Gastrocnemius medialis (tissue), 4 donors: ENCODE measurements at regions not wholly inside any gene's neighbourhood (a gene's known extent, or its start where the extent isn't known, plus 50 kb on each side); places are given as distances from the start of the nearest gene placed in this dataset.

ENCODE experiments used
- ATAC-seq, 2 donors: fragments of 150-250 bp; one replicate each; pipeline ENCODE4 v1.9.1; 2016
- DNase-seq, 2 donors: peaks; one replicate each; pipeline ENCODE4 v3.0.0-alpha.2; 2019
- H3K27ac ChIP-seq, 4 donors: fragments of 200-600 bp; sonication (generic); 1 replicate in 1 of 4; 2 replicates in 3 of 4; pipeline ENCODE4 v1.5.1; 2016 to 2018; ENCODE audit warnings: mild to moderate bottlenecking in 2 of 4, moderate library complexity in 1 of 4
- H3K27me3 ChIP-seq, 3 donors: fragments of 200-600 bp; sonication (generic) in 2 of 3; 1 replicate in 1 of 3; 2 replicates in 2 of 3; pipeline versions ENCODE4 v1.5.1 to v1.6.0; 2016 to 2019; ENCODE audit warnings: mild to moderate bottlenecking in 1 of 3, moderate library complexity in 1 of 3
- H3K36me3 ChIP-seq, 2 donors: fragments of 200-600 bp; sonication (generic) in 1 of 2; one replicate each; pipeline ENCODE4 v1.5.1; 2017 to 2018
- H3K4me1 ChIP-seq, 2 donors: fragments of 200-600 bp; sonication (generic) in 1 of 2; one replicate each; pipeline ENCODE4 v1.5.1; 2016 to 2017; ENCODE audit warnings: mild to moderate bottlenecking in 2 of 2
- H3K4me3 ChIP-seq, 4 donors: fragments of 200-600 bp; sonication (generic) in 3 of 4; 1 replicate in 1 of 4; 2 replicates in 3 of 4; pipeline ENCODE4 v1.5.1; 2016 to 2019; ENCODE audit warnings: mild to moderate bottlenecking in 2 of 4
- H3K9me3 ChIP-seq, 3 donors: fragments of 200-600 bp; sonication (generic) in 2 of 3; 1 replicate in 1 of 3; 2 replicates in 2 of 3; pipeline ENCODE4 v1.5.1; 2016 to 2019
- CTCF ChIP-seq, 5 experiments: fragments of 450-650 bp in 3 of 5; fragments of 200-600 bp in 2 of 5; sonication (generic) in 2 of 5; IDR thresholded peaks in 4 of 5; conservative IDR thresholded peaks in 1 of 5; 1 replicate in 4 of 5; 2 replicates in 1 of 5; pipeline ENCODE4 v1.5.1; 2016 to 2019; ENCODE audit warnings: antibody characterized with exemption in 5 of 5, mild to moderate bottlenecking in 3 of 5, moderate library complexity in 3 of 5
- POLR2A ChIP-seq, 2 donors: fragments of 450-650 bp; IDR thresholded peaks; one replicate each; pipeline ENCODE4 v1.6.1; 2017; ENCODE audit warnings: antibody characterized with exemption in 2 of 2, mild to moderate bottlenecking in 2 of 2, moderate library complexity in 2 of 2
- in situ Hi-C, 4 donors: fragments of 200-750 bp; cut with MboI; loops; one replicate each; pipeline versions ENCODE4 v1.15.0 to v1.8.0; 2017; ENCODE audit warnings: low sequenced_read_pairs in 4 of 4
- intact Hi-C: fragments of 100-400 bp; cut with DNase I; formaldehyde crosslinking; loops from one replicate; pipeline ENCODE4 v1.15.1; 2023; ENCODE audit warnings: low total_unique reads

DNA sequence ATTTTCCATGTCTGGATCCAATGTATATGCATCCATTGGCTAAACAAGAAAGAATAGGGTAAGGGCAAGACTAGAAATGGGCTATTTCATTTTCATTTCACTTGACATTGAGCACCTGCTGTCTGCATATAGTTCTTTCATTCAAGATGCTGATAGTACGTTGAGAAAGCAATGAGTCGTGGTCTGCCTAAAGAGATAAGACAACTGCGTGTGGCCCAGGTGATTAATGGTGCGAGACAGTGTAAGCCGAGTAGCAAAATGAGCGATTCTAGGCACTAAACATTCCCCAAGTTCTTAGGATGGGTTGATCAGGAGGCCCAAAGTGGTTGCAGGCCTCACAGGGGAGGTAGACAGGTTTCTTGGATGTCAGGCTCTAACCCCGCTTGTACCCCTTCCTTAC, 235.4 kb downstream of the PDCD6IP start:
- Histone ChIP-seq H3K4me1 (no peaks in the 10 kb centered on the region), H3K27ac (no peak overlapping the region), H3K27me3 (no peaks in the 10 kb centered on the region), H3K4me3 (no peak overlapping the region), H3K36me3 (no peaks in the 10 kb centered on the region), H3K9me3 (no peaks in the 10 kb centered on the region)
- ATAC-seq (no peak), DNase-seq (no peak)
- intact Hi-C loops (no loop called here), in situ Hi-C loops (no loop called here)
- no peak for TF ChIP-seq POLR2A (IDR thresholded peaks at IDR 0.05)
- TF ChIP-seq CTCF (IDR thresholded peaks at IDR 0.05 in 4 of 5, conservative IDR thresholded peaks at IDR 0.05 in 1 of 5) = no peak

DNA sequence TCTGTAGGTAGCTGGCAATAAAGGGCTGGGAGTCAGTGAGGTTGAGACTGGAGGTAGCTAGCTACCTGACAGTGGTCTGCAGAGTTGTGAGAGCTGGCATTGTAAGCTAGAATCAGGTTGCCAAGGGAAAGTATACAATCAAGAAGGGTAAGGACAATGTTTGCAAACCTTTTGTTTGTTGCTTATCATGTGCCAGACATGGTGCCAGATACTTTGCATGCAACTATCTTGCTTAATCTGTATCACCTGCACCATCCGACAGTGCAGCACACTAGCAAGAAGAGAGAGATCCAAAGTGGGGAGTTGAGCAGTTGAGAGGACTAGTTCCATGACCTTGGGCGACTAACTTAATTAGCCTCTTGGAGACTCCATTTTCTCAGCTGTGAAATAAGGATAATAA, 236.4 kb downstream of the PDCD6IP start:
- intact Hi-C loops = no loop called here
- no peak overlapping the region for H3K4me3 ChIP-seq
- in situ Hi-C loops = no loop called here
- H3K9me3 ChIP-seq = no peaks in the 10 kb centered on the region
- no peaks in the 10 kb centered on the region for H3K27me3 ChIP-seq
- TF ChIP-seq CTCF (IDR thresholded peaks at IDR 0.05 in 4 of 5, conservative IDR thresholded peaks at IDR 0.05 in 1 of 5) = no peak
- TF ChIP-seq POLR2A (IDR thresholded peaks at IDR 0.05) = no peak
- no peaks in the 10 kb centered on the region for H3K4me1 ChIP-seq
- no peak for ATAC-seq
- H3K27ac ChIP-seq = no peak overlapping the region
- H3K36me3 ChIP-seq = no peaks in the 10 kb centered on the region
- DNase-seq = no peak

DNA sequence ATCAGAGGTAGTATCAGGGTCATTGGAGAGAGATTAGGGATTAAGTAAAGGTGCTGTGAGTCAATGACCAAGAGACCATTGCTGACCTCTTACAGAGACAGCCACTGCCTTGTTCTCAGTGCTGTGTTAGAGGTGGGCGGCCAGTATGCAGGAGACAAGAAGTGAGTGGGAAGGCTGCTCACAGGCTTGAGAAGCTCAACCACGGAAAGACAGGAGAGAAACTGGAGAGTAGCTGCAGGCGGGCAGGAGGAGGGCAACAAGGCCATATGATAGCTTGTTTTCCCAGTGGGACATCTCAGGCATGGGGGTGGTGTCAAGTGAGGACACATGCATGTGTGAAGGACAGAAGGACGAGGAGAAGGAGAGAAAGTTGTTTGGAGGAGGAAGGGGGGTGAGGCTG, 237.3 kb downstream of the PDCD6IP start:
- Histone ChIP-seq H3K27ac (no peak overlapping the region), H3K4me3 (no peak overlapping the region), H3K9me3 (no peaks in the 10 kb centered on the region), H3K27me3 (no peaks in the 10 kb centered on the region), H3K36me3 (no peaks in the 10 kb centered on the region), H3K4me1 (no peaks in the 10 kb centered on the region)
- in situ Hi-C loops = no loop called here
- ATAC-seq (no peak), DNase-seq (no peak)
- intact Hi-C loops = no loop called here
- no peak for TF ChIP-seq CTCF (IDR thresholded peaks at IDR 0.05 in 4 of 5, conservative IDR thresholded peaks at IDR 0.05 in 1 of 5)
- no peak for TF ChIP-seq POLR2A (IDR thresholded peaks at IDR 0.05)

DNA sequence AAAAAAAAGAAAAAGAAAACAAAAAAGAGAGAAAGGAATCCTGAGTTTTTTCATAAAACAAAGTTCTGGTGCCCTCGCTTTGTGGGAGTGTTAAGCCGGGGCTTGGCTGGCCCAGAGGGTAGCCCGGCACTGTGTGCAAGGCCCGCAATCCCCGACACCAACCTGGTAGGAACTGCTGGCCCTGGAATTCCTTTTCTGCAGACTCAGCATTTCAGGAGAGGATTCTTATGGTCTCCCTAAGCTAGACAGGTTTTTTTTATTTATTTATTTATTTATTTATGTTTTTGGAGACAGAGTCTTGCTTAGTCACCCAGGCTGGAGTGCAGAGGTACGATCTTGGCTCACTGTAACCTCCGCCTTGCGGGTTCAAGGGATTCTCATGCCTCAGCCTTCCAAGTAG, 238.8 kb downstream of the PDCD6IP start:
- H3K27ac ChIP-seq = no peak overlapping the region
- H3K4me3 ChIP-seq = no peak overlapping the region
- ATAC-seq (no peak), DNase-seq (no peak)
- H3K36me3 ChIP-seq = no peaks in the 10 kb centered on the region
- intact Hi-C loops (no loop called here), in situ Hi-C loops (no loop called here)
- H3K9me3 ChIP-seq = no peaks in the 10 kb centered on the region
- H3K27me3 ChIP-seq = no peaks in the 10 kb centered on the region
- TF ChIP-seq CTCF (IDR thresholded peaks at IDR 0.05 in 4 of 5, conservative IDR thresholded peaks at IDR 0.05 in 1 of 5) (no peak), POLR2A (IDR thresholded peaks at IDR 0.05) (no peak)
- no peaks in the 10 kb centered on the region for H3K4me1 ChIP-seq

- no peak overlapping the region for H3K4me3 ChIP-seq
- ATAC-seq (no peak), DNase-seq (no peak)
- in situ Hi-C loops = no loop called here
- H3K27ac ChIP-seq = no peak overlapping the region
- intact Hi-C loops = no loop called here
- no peaks in the 10 kb centered on the region for H3K27me3 ChIP-seq
- no peaks in the 10 kb centered on the region for H3K36me3 ChIP-seq
- no peaks in the 10 kb centered on the region for H3K4me1 ChIP-seq
- TF ChIP-seq POLR2A (IDR thresholded peaks at IDR 0.05) = no peak
- TF ChIP-seq CTCF (IDR thresholded peaks at IDR 0.05 in 4 of 5, conservative IDR thresholded peaks at IDR 0.05 in 1 of 5) = no peak
- H3K9me3 ChIP-seq = no peaks in the 10 kb centered on the region
Observed at GRCh38 chr3:34038131-34038530, 239.7 kb downstream of the PDCD6IP start.
